Activated CD4-positive, alpha-beta T cell treated with anti-CD3 and anti-CD28 coated beads for 36 hours (primary cell): ENCODE measurements at regions not wholly inside any gene's neighbourhood (a gene's known extent, or its start where the extent isn't known, plus 50 kb on each side); places are given as distances from the start of the nearest gene placed in this dataset.

Experiments
- ATAC-seq: fragments of 200-7000 bp; cut with Tn5 transposase; one replicate; pipeline ENCODE4 v1.10.0; 2021; ENCODE audit warnings: mild to moderate bottlenecking, moderate library complexity
- CTCF ChIA-PET: fragments of 350-600 bp; sonication (Branson Sonifier 250); formaldehyde crosslinking; loops from one replicate; lab custom pipeline; 2021; ENCODE audit warnings: antibody characterized with exemption; lab: Charles Lee
- POLR2A ChIA-PET: fragments of 350-600 bp; sonication (Branson Sonifier 250); formaldehyde crosslinking; loops from one replicate; lab custom pipeline; 2021; ENCODE audit warnings: antibody characterized with exemption, inconsistent platforms; lab: Charles Lee
- DNase-seq: peaks from one replicate; pipeline ENCODE4 v3.0.0-alpha.2; 2020
- H3K27ac Mint-ChIP-seq: one replicate; pipeline ENCODE4 v1.8.0; 2021; ENCODE audit warnings: mixed read lengths
- H3K27me3 Mint-ChIP-seq: one replicate; pipeline ENCODE4 v1.8.0; 2021; ENCODE audit warnings: mixed read lengths
- H3K36me3 Mint-ChIP-seq: one replicate; pipeline ENCODE4 v1.8.0; 2021; ENCODE audit warnings: low read depth, mixed read lengths
- H3K4me1 Mint-ChIP-seq: one replicate; pipeline ENCODE4 v1.8.0; 2021; ENCODE audit warnings: mixed read lengths
- H3K4me3 Mint-ChIP-seq: one replicate; pipeline ENCODE4 v1.8.0; 2021; ENCODE audit warnings: mild to moderate bottlenecking, moderate library complexity, mixed read lengths
- H3K9me3 Mint-ChIP-seq: one replicate; pipeline ENCODE4 v1.8.0; 2021; ENCODE audit warnings: low read depth, mixed read lengths
- intact Hi-C, 2 experiments: fragments of 100-400 bp; cut with DNase I in 1 of 2; cut with micrococcal nuclease in 1 of 2; formaldehyde crosslinking; loops; one replicate each; pipeline versions ENCODE4 v1.14.2 to v1.15.1; 2022 to 2024; cut with DNase I, micrococcal nuclease

- intact Hi-C loops = loop anchor here (2.0 to 10.0 kb wide), 5 partner anchors 303 to 555 kb away; partner anchors contain the start of gene ACSL1 (in 2 of the 2)
- POLR2A ChIA-PET = no interaction called here
- H3K36me3 Mint-ChIP-seq = no peaks in the 10 kb centered on the region
- ATAC-seq (no peak), DNase-seq (no peak)
- H3K9me3 Mint-ChIP-seq = no peaks in the 10 kb centered on the region
- no peak overlapping the region for H3K4me3 Mint-ChIP-seq
- peak overlapping the region; percentile 59 for H3K27ac Mint-ChIP-seq
- H3K4me1 Mint-ChIP-seq = peaks cover 60% of the 10 kb centered on the region
- CTCF ChIA-PET = interaction anchor here (0.9 to 2.9 kb wide), 6 partner anchors 10 to 265 kb away, joined by 3 to 12 read pairs (median 6); no protein-coding TSS in a partner anchor
- H3K27me3 Mint-ChIP-seq = no peaks in the 10 kb centered on the region
These were observed 52.3 kb upstream of the ENPP6 start for GRCh38 chr4:184269879-184270430.

- DNase-seq = no peak
- H3K36me3 Mint-ChIP-seq = no peaks in the 10 kb centered on the region
- intact Hi-C loops = loop anchor here (1.0 to 10.0 kb wide), 13 partner anchors 13 to 556 kb away; partner anchors contain the start of genes ACSL1 (in 2 of the 2) and IRF2 (in 2 of the 2)
- peak overlapping the region; percentile 92 for H3K27ac Mint-ChIP-seq
- peaks cover 61% of the 10 kb centered on the region for H3K4me1 Mint-ChIP-seq
- no peak for ATAC-seq
- CTCF ChIA-PET = interaction anchor here (0.6 to 2.9 kb wide), 18 partner anchors 8 to 266 kb away, joined by 3 to 12 read pairs (median 4); partner anchors contain the start of gene IRF2
- peak overlapping the region; percentile 67 for H3K4me3 Mint-ChIP-seq
- POLR2A ChIA-PET = interaction anchor here (1.0 to 2.1 kb wide), 4 partner anchors 12 to 206 kb away, joined by 3 to 15 read pairs (median 7); partner anchors contain the start of gene IRF2
- no peaks in the 10 kb centered on the region for H3K27me3 Mint-ChIP-seq
- H3K9me3 Mint-ChIP-seq = no peaks in the 10 kb centered on the region
These were observed 51.0 kb upstream of the ENPP6 start for GRCh38 chr4:184268584-184269160.

- CTCF ChIA-PET = interaction anchor here (0.6 to 2.9 kb wide), 19 partner anchors 8 to 432 kb away, joined by 3 to 12 read pairs (median 4); partner anchors contain the start of gene IRF2
- peak; percentile 86 for ATAC-seq
- peak overlapping the region; percentile 92 for H3K27ac Mint-ChIP-seq
These were observed 50.3 kb upstream of the ENPP6 start for GRCh38 chr4:184267673-184268583.

More at GRCh38 chr4:184267673-184268583, 50.3 kb upstream of the ENPP6 start:
- POLR2A ChIA-PET = interaction anchor here (0.5 to 2.3 kb wide), 6 partner anchors 13 to 898 kb away, joined by 3 to 15 read pairs (median 6); partner anchors contain the start of gene IRF2
- peak; percentile 89 for DNase-seq
- H3K27me3 Mint-ChIP-seq = no peaks in the 10 kb centered on the region
- intact Hi-C loops = loop anchor here (1.0 to 10.0 kb wide), 13 partner anchors 13 to 557 kb away; partner anchors contain the start of genes ACSL1 (in 2 of the 2) and IRF2 (in 2 of the 2)
- H3K4me1 Mint-ChIP-seq = peaks cover 62% of the 10 kb centered on the region
- H3K4me3 Mint-ChIP-seq = peak overlapping the region; percentile 67
- H3K9me3 Mint-ChIP-seq = no peaks in the 10 kb centered on the region
- no peaks in the 10 kb centered on the region for H3K36me3 Mint-ChIP-seq
